ENCODE measurements at regions not wholly inside any gene's neighbourhood (a gene's known extent, or its start where the extent isn't known, plus 50 kb on each side); places are given as distances from the start of the nearest gene placed in this dataset.

- TF ChIP-seq, protein P1, sequence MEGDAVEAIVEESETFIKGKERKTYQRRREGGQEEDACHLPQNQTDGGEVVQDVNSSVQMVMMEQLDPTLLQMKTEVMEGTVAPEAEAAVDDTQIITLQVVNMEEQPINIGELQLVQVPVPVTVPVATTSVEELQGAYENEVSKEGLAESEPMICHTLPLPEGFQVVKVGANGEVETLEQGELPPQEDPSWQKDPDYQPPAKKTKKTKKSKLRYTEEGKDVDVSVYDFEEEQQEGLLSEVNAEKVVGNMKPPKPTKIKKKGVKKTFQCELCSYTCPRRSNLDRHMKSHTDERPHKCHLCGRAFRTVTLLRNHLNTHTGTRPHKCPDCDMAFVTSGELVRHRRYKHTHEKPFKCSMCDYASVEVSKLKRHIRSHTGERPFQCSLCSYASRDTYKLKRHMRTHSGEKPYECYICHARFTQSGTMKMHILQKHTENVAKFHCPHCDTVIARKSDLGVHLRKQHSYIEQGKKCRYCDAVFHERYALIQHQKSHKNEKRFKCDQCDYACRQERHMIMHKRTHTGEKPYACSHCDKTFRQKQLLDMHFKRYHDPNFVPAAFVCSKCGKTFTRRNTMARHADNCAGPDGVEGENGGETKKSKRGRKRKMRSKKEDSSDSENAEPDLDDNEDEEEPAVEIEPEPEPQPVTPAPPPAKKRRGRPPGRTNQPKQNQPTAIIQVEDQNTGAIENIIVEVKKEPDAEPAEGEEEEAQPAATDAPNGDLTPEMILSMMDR (IDR thresholded peaks at IDR 0.05; ENCODE audit: insufficient read depth, low read depth, low read length) = no peak
- no peak for TF ChIP-seq EZH2 (IDR thresholded peaks at IDR 0.05; ENCODE audit: insufficient read depth, low read length)
Observed at GRCh38 chr2:120519469-120519868, 173.5 kb downstream of the INHBB start.

Data from astrocyte (in vitro differentiated cells and primary cell).